ENCODE measurements at regions not wholly inside any gene's neighbourhood (a gene's known extent, or its start where the extent isn't known, plus 50 kb on each side); places are given as distances from the start of the nearest gene placed in this dataset.

GRCh38 chr11:15313862-15314261 lies 199.1 kb downstream of the INSC start:
- TF ChIP-seq EZH2phosphoT487 (IDR thresholded peaks at IDR 0.05; ENCODE audit: low read depth) (no peak), CTCF (IDR thresholded peaks at IDR 0.05; ENCODE audit: low read depth, low read length) (no peak)
